ENCODE measurements at regions not wholly inside any gene's neighbourhood (a gene's known extent, or its start where the extent isn't known, plus 50 kb on each side); places are given as distances from the start of the nearest gene placed in this dataset.

DNA sequence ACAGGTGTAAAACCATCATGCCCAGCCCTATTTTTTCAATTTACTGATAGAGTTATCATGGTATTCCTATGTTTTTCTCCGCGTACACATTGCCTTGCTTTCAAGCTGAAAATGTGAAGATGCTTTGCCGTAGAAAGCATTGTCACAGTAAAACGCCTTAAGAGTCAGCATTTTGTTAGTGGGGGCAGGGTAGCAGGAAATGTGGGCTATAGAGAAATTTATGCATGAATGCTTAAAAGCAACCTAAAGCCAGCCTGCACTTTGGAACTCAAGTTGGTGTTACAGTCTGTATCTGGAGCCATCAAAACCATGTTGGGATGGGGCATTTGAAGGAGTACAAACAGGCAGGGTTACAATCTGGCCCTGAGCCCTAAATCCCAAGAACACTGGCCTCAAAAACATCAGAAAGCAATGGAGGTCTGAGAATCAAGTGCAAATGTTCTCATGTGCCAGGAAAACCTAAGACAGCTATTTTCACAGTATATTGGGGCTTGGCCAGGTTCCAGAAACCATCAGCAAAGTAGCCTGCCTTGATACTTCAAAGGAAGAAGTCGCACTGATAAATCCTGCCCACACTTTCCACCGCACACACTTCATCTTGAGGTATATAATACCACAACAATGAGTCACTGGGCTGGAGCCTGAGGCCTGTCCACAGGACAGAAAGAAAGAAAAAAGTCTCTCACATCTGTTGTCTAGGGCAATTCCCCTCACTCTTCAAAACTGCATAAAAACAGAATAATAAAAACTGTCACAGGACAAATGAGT lies 313.8 kb downstream of the ENC1 start:
- TF ChIP-seq, protein P1, sequence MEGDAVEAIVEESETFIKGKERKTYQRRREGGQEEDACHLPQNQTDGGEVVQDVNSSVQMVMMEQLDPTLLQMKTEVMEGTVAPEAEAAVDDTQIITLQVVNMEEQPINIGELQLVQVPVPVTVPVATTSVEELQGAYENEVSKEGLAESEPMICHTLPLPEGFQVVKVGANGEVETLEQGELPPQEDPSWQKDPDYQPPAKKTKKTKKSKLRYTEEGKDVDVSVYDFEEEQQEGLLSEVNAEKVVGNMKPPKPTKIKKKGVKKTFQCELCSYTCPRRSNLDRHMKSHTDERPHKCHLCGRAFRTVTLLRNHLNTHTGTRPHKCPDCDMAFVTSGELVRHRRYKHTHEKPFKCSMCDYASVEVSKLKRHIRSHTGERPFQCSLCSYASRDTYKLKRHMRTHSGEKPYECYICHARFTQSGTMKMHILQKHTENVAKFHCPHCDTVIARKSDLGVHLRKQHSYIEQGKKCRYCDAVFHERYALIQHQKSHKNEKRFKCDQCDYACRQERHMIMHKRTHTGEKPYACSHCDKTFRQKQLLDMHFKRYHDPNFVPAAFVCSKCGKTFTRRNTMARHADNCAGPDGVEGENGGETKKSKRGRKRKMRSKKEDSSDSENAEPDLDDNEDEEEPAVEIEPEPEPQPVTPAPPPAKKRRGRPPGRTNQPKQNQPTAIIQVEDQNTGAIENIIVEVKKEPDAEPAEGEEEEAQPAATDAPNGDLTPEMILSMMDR (tag by site-specific recombination; IDR thresholded peaks at IDR 0.05): no peak
- no peak for TF ChIP-seq ZNF837 (tag by site-specific recombination; IDR thresholded peaks at IDR 0.05)
- TF ChIP-seq ZNF138 (tag by site-specific recombination; IDR thresholded peaks at IDR 0.05; ENCODE audit: borderline replicate concordance): no peak
- TF ChIP-seq ZNF664 (tag by site-specific recombination; IDR thresholded peaks at IDR 0.05): 0 out of 2 replicates have a peak, but pooled peaks have one; percentile 30
- TF ChIP-seq ZNF707 (tag by site-specific recombination; IDR thresholded peaks at IDR 0.05): no peak
- TF ChIP-seq, protein P2, sequence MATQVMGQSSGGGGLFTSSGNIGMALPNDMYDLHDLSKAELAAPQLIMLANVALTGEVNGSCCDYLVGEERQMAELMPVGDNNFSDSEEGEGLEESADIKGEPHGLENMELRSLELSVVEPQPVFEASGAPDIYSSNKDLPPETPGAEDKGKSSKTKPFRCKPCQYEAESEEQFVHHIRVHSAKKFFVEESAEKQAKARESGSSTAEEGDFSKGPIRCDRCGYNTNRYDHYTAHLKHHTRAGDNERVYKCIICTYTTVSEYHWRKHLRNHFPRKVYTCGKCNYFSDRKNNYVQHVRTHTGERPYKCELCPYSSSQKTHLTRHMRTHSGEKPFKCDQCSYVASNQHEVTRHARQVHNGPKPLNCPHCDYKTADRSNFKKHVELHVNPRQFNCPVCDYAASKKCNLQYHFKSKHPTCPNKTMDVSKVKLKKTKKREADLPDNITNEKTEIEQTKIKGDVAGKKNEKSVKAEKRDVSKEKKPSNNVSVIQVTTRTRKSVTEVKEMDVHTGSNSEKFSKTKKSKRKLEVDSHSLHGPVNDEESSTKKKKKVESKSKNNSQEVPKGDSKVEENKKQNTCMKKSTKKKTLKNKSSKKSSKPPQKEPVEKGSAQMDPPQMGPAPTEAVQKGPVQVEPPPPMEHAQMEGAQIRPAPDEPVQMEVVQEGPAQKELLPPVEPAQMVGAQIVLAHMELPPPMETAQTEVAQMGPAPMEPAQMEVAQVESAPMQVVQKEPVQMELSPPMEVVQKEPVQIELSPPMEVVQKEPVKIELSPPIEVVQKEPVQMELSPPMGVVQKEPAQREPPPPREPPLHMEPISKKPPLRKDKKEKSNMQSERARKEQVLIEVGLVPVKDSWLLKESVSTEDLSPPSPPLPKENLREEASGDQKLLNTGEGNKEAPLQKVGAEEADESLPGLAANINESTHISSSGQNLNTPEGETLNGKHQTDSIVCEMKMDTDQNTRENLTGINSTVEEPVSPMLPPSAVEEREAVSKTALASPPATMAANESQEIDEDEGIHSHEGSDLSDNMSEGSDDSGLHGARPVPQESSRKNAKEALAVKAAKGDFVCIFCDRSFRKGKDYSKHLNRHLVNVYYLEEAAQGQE (tag by site-specific recombination; IDR thresholded peaks at IDR 0.05): no peak
- TF ChIP-seq PRDM2 (tag by site-specific recombination; IDR thresholded peaks at IDR 0.05; ENCODE audit: borderline replicate concordance): no peak
- no peak for TF ChIP-seq ZNF571 (tag by site-specific recombination; IDR thresholded peaks at IDR 0.05)
- TF ChIP-seq ZNF416 (tag by site-specific recombination; IDR thresholded peaks at IDR 0.05): no peak
- no peak for TF ChIP-seq ZNF311 (tag by site-specific recombination; IDR thresholded peaks at IDR 0.05; ENCODE audit: borderline replicate concordance)

Data from HEK293 (cell line).